HG02943 (cell line): ENCODE measurements at regions not wholly inside any gene's neighbourhood (a gene's known extent, or its start where the extent isn't known, plus 50 kb on each side); places are given as distances from the start of the nearest gene placed in this dataset.

ENCODE experiments used
- ATAC-seq: cut with Tn5 transposase; IDR thresholded peaks from one replicate; pipeline ENCODE4 v1.9.1; 2021; ENCODE audit warnings: mild to moderate bottlenecking, low read depth, moderate library complexity; ENCODE audit not compliant: unreplicated experiment

GRCh38 chr18:22882084-22882483 lies 51.0 kb upstream of the RBBP8 start:
- no peak for ATAC-seq

- no peak for ATAC-seq
Measured at GRCh38 chr18:22883179-22883578, 49.9 kb upstream of the RBBP8 start.
